ENCODE measurements at regions not wholly inside any gene's neighbourhood (a gene's known extent, or its start where the extent isn't known, plus 50 kb on each side); places are given as distances from the start of the nearest gene placed in this dataset.

- Histone ChIP-seq H3K9me3 (ENCODE audit: control insufficient read depth, low read depth, low read length) (no peaks in the 10 kb centered on the region), H2AFZ (ENCODE audit: low read length) (no peak overlapping the region), H4K91ac (ENCODE audit: insufficient read length, low read depth, low read length) (no peak overlapping the region), H3K79me2 (ENCODE audit: insufficient read depth, low read length) (no peaks in the 10 kb centered on the region), H3K4me2 (ENCODE audit: insufficient read depth, insufficient read length, low read length) (no peak overlapping the region), H4K20me1 (ENCODE audit: control insufficient read depth, insufficient read depth, insufficient read length) (no peaks in the 10 kb centered on the region), H3K27me3 (ENCODE audit: insufficient read depth, low read length) (peaks cover 18% of the 10 kb centered on the region; the same call in 1 of the 2 replicates), H2AK5ac (ENCODE audit: insufficient read length, low read length) (no peak overlapping the region), H3T11ph (ENCODE audit: low read length) (no peak overlapping the region), H3K18ac (ENCODE audit: insufficient read length, low read depth, low read length) (no peak overlapping the region), H3K23ac (ENCODE audit: insufficient read length, low read depth, low read length) (no peak overlapping the region), H2BK5ac (ENCODE audit: insufficient read length, low read length) (no peak overlapping the region), H3K27ac (ENCODE audit: insufficient read length, low read depth, low read length) (no peak overlapping the region), H2BK12ac (ENCODE audit: insufficient read length, low read depth, low read length) (no peak overlapping the region), H2BK15ac (ENCODE audit: low read depth, low read length) (no peak overlapping the region), H2BK20ac (ENCODE audit: low read depth, low read length, poor library complexity, severe bottlenecking) (no peak overlapping the region), H3K56ac (ENCODE audit: insufficient read length, low read depth, low read length) (no peak overlapping the region), H2BK120ac (ENCODE audit: low read depth, low read length, poor library complexity, severe bottlenecking) (no peak overlapping the region), H3K4me1 (ENCODE audit: insufficient read depth, low read length) (peaks cover 5% of the 10 kb centered on the region; the same call in 1 of the 2 replicates), H4K5ac (ENCODE audit: insufficient read length, low read depth, low read length) (no peak overlapping the region), H3K79me1 (ENCODE audit: insufficient read depth, low read depth, low read length, poor library complexity, severe bottlenecking) (no peaks in the 10 kb centered on the region), H3K23me2 (ENCODE audit: insufficient read length, low read depth, low read length, poor library complexity, severe bottlenecking) (peaks cover 12% of the 10 kb centered on the region), H4K8ac (replicated peaks; ENCODE audit: insufficient read length, low read depth, low read length) (no peak overlapping the region), H3K4ac (ENCODE audit: low read depth, low read length) (no peak overlapping the region), H3K9ac (ENCODE audit: extremely low read depth, insufficient read length, low read length) (no peak overlapping the region), H3K14ac (ENCODE audit: insufficient read depth, low read length) (no peak overlapping the region)
- no peaks in the 10 kb centered on the region; a peak in 1 of 5 replicates for H3K9me3 Mint-ChIP-seq
- H3K27ac Mint-ChIP-seq: no peak overlapping the region
- TF ChIP-seq, protein P1, sequence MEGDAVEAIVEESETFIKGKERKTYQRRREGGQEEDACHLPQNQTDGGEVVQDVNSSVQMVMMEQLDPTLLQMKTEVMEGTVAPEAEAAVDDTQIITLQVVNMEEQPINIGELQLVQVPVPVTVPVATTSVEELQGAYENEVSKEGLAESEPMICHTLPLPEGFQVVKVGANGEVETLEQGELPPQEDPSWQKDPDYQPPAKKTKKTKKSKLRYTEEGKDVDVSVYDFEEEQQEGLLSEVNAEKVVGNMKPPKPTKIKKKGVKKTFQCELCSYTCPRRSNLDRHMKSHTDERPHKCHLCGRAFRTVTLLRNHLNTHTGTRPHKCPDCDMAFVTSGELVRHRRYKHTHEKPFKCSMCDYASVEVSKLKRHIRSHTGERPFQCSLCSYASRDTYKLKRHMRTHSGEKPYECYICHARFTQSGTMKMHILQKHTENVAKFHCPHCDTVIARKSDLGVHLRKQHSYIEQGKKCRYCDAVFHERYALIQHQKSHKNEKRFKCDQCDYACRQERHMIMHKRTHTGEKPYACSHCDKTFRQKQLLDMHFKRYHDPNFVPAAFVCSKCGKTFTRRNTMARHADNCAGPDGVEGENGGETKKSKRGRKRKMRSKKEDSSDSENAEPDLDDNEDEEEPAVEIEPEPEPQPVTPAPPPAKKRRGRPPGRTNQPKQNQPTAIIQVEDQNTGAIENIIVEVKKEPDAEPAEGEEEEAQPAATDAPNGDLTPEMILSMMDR (conservative IDR thresholded peaks at IDR 0.05): no peak
- H3K4me3 Mint-ChIP-seq: peak overlapping the region in 1 of 2 experiments; percentile 60; a peak in 3 of 5 replicates
- WGBS (ENCODE audit: extremely low coverage, insufficient read length, low lambda C conversion rate): no CpG with 5 or more reads among the region's 9 CpGs
- peaks cover 96% of the 10 kb centered on the region for H3K27me3 Mint-ChIP-seq (ENCODE audit: low read depth)
- H3K4me1 Mint-ChIP-seq: peaks cover 41 to 46% of the 10 kb centered on the region in 2 experiments
- no peaks in the 10 kb centered on the region for H3K36me3 Mint-ChIP-seq (ENCODE audit: insufficient read depth in 1 of 3, low read depth in 3 of 3)
- no peak for DNase-seq
Measured at GRCh38 chr11:69986830-69987229, 91.3 kb upstream of the ANO1 start.
